Stimulated activated effector memory CD8-positive, alpha-beta T cell treated with anti-CD3 and anti-CD28 coated beads, Interleukin-12 subunit alpha, Interleukin-12 subunit beta, amount 100 ng/mL, for 72 hours (primary cell): ENCODE measurements at regions not wholly inside any gene's neighbourhood (a gene's known extent, or its start where the extent isn't known, plus 50 kb on each side); places are given as distances from the start of the nearest gene placed in this dataset.

Source experiments
- ATAC-seq: fragments of 150-1000 bp; cut with Tn5 transposase; 2 replicates; pipeline ENCODE4 v1.10.0; 2021
- DNase-seq, 2 donors: peaks; one replicate each; pipeline ENCODE4 v3.0.0; 2021 to 2022; ENCODE audit warnings: low spot score in 2 of 2
- H3K27ac Mint-ChIP-seq: one replicate; pipeline ENCODE4 v1.8.0; 2022; ENCODE audit warnings: mild to moderate bottlenecking, mixed read lengths
- H3K36me3 Mint-ChIP-seq: one replicate; pipeline ENCODE4 v1.8.0; 2022; ENCODE audit warnings: mild to moderate bottlenecking, mixed read lengths
- H3K4me1 Mint-ChIP-seq: one replicate; pipeline ENCODE4 v1.8.0; 2022; ENCODE audit warnings: mixed read lengths
- H3K4me3 Mint-ChIP-seq: one replicate; pipeline ENCODE4 v1.8.0; 2022; ENCODE audit warnings: mild to moderate bottlenecking, mixed read lengths
- H3K9me3 Mint-ChIP-seq: one replicate; pipeline ENCODE4 v1.8.0; 2022; ENCODE audit warnings: mixed read lengths

- Mint-ChIP-seq H3K4me3 (peak overlapping the region; percentile 58), H3K4me1 (peaks cover 69% of the 10 kb centered on the region), H3K36me3 (peaks cover 17% of the 10 kb centered on the region), H3K9me3 (no peaks in the 10 kb centered on the region), H3K27ac (peak overlapping the region; percentile 83)
- ATAC-seq (peak; percentile 83), DNase-seq (peak; percentile 94 to 97)
These were observed 53.8 kb downstream of the IER5 start for GRCh38 chr1:181142096-181142958.

DNA sequence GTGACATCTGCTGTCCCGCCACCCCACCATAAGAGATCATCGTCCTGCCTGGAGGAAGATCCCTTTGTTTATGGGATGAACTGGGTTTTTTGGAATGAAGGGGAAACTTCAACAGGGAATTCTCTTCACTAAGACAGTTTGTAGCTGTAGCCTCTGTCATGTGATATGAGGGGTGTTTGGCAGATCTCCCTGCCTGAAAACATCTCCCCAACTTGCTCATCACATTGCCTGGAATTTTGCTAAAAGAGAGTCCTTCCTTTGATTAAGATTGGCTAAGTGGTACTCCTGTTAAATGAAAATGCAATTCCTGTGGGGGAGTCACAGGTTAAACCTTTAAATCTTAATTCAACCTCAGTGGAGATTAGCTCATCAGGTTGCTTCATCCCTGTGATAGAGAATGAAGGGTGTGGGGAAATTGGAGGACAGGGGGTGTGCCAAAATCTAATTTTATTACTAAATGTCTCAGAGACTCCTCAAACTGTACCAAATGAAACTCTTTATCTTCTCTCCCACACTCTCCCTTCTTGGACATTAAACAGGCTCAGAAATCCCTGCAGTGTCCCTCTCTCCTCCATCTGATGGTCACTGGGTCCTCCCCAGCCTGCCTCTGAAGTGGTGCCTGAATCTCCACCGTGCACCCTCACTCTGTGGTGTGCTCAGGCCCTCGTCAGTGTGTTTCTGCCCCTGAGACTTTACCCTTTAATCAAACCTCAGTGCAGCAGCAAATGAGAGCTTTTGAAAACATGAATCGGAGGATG is 54.8 kb downstream of the IER5 start:
- DNase-seq = no peak
- H3K27ac Mint-ChIP-seq = peak overlapping the region; percentile 41
- no peak for ATAC-seq
- H3K4me3 Mint-ChIP-seq = no peak overlapping the region
- H3K36me3 Mint-ChIP-seq = peaks cover 17% of the 10 kb centered on the region
- H3K9me3 Mint-ChIP-seq = no peaks in the 10 kb centered on the region
- H3K4me1 Mint-ChIP-seq = peaks cover 67% of the 10 kb centered on the region

- no peaks in the 10 kb centered on the region for H3K9me3 Mint-ChIP-seq
- no peak overlapping the region for H3K4me3 Mint-ChIP-seq
- peak; percentile 16 for ATAC-seq
- H3K4me1 Mint-ChIP-seq = peaks cover 66% of the 10 kb centered on the region
- H3K36me3 Mint-ChIP-seq = peaks cover 17% of the 10 kb centered on the region
- H3K27ac Mint-ChIP-seq = peak overlapping the region; percentile 41
- no peak for DNase-seq
These were observed 55.7 kb downstream of the IER5 start for GRCh38 chr1:181144238-181144637.

- Mint-ChIP-seq H3K36me3 (no peaks in the 10 kb centered on the region), H3K9me3 (no peaks in the 10 kb centered on the region), H3K27ac (peak overlapping the region; percentile 88), H3K4me3 (no peak overlapping the region), H3K4me1 (peaks cover 55% of the 10 kb centered on the region)
- DNase-seq (no peak), ATAC-seq (no peak)
These were observed 60.1 kb downstream of the IER5 start for GRCh38 chr1:181148636-181149035.

DNA sequence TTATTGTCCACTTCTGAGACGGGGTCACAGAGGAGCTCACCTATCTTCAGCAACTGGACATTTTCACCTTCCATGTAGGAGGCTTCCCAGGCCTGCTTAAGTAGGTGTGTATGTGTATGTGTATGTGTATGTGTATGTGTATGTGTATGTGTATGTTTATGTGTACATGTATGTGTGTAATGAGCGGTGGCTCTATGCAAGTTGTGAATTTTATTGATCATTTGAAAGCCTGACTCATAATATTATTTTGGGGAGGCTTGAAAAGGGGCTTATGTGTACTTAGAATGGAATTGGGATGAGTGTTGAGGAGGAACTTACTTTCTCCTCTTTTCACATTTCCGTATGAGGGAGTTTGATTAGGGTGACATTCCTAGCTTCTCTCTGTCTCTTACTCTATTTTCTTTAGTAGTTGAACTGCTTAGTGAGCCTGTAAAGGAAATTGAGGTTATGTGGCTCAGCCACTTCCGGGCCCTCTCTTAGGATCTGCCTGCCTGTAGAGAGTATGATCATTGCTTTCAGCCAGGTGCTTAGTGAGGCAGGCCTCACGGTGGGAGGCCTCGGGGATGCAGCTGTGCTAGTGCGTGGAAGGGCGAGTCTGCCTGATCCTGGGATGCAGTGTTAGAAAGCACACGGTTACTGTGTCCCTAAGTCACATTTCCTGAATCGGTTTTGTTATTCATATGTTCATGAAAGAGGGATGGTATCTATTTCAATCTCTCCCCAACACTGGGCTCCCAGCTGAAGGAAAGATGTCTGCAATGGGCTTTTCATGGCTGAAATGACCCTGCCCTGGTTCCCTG is 61.0 kb downstream of the IER5 start:
- Mint-ChIP-seq H3K4me1 (peaks cover 47% of the 10 kb centered on the region), H3K36me3 (no peaks in the 10 kb centered on the region), H3K27ac (peak overlapping the region; percentile 88), H3K4me3 (peak overlapping the region; percentile 33), H3K9me3 (no peaks in the 10 kb centered on the region)
- DNase-seq (peak; percentile 42 to 75), ATAC-seq (peak; percentile 97)

DNA sequence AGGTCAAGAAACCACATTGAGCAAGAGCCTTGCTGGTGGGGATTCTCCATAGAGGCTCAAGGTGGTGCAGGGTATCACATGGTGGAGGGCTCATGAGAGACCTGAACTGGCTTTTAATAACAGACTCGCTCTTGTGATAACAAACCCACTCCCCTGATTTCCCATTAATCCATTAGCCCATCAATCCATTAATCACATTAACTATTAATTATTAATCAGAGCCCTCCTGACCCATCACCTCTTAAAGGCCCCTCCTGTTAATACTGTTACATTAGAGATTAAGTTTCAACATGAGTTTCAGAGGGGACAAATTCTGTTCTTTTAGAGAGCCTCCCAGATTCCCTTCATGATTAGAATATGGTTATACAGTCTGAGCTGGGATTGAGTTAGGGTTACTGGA is 61.8 kb downstream of the IER5 start:
- DNase-seq = no peak
- Mint-ChIP-seq H3K4me1 (peaks cover 47% of the 10 kb centered on the region), H3K4me3 (no peak overlapping the region), H3K36me3 (no peaks in the 10 kb centered on the region), H3K9me3 (no peaks in the 10 kb centered on the region), H3K27ac (no peak overlapping the region)
- no peak for ATAC-seq

DNA sequence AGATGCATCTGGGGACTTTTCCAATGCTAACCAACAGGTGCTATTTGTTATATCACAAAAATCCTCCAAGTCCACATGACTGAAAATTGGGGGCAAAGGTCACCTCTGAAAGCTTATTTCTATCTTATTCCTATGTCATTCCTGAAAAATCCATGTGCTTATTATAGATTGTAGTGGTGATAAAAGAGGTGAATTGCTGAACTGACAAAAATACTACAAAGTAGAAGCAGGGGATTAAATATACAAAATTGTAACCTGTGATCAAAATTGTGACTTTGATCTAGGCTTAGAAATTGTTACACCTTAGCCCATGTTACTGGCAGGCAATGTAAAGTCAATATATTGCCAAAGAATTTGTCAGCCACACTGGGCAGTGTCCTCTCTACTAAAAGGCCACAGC is 62.3 kb downstream of the IER5 start:
- no peak overlapping the region for H3K4me3 Mint-ChIP-seq
- no peaks in the 10 kb centered on the region for H3K9me3 Mint-ChIP-seq
- no peaks in the 10 kb centered on the region for H3K36me3 Mint-ChIP-seq
- H3K27ac Mint-ChIP-seq = no peak overlapping the region
- ATAC-seq = no peak
- peaks cover 47% of the 10 kb centered on the region for H3K4me1 Mint-ChIP-seq
- no peak for DNase-seq

GRCh38 chr1:181151378-181152326 is 63.2 kb downstream of the IER5 start:
- peak; percentile 77 for ATAC-seq
- no peak overlapping the region for H3K4me3 Mint-ChIP-seq
- peak overlapping the region; percentile 77 for H3K27ac Mint-ChIP-seq
- H3K4me1 Mint-ChIP-seq = peaks cover 47% of the 10 kb centered on the region
- no peak for DNase-seq
- H3K36me3 Mint-ChIP-seq = no peaks in the 10 kb centered on the region
- H3K9me3 Mint-ChIP-seq = no peaks in the 10 kb centered on the region

GRCh38 chr1:181152892-181153633 is 64.6 kb downstream of the IER5 start:
- no peaks in the 10 kb centered on the region for H3K9me3 Mint-ChIP-seq
- H3K27ac Mint-ChIP-seq = no peak overlapping the region
- ATAC-seq (no peak), DNase-seq (no peak)
- peaks cover 39% of the 10 kb centered on the region for H3K4me1 Mint-ChIP-seq
- H3K36me3 Mint-ChIP-seq = no peaks in the 10 kb centered on the region
- no peak overlapping the region for H3K4me3 Mint-ChIP-seq

DNA sequence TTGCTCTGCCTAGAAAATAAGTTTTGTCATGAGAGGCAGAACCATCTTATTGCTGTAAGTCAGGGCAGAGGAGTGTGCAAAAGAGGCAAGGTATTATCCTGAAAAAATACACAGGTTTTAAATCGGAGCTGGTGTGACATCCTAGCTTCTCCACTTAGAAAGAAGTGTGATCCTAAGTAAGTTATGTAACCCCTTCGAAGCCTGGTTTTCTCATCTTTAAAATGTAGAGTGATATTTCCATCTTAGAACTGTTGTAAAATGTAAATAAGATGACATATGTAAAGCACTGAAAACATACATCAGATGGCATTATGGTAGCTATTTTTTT is 65.1 kb downstream of the IER5 start:
- no peak for DNase-seq
- no peak overlapping the region for H3K27ac Mint-ChIP-seq
- no peak overlapping the region for H3K4me3 Mint-ChIP-seq
- no peaks in the 10 kb centered on the region for H3K36me3 Mint-ChIP-seq
- H3K4me1 Mint-ChIP-seq = peaks cover 41% of the 10 kb centered on the region
- ATAC-seq = no peak
- no peaks in the 10 kb centered on the region for H3K9me3 Mint-ChIP-seq

DNA sequence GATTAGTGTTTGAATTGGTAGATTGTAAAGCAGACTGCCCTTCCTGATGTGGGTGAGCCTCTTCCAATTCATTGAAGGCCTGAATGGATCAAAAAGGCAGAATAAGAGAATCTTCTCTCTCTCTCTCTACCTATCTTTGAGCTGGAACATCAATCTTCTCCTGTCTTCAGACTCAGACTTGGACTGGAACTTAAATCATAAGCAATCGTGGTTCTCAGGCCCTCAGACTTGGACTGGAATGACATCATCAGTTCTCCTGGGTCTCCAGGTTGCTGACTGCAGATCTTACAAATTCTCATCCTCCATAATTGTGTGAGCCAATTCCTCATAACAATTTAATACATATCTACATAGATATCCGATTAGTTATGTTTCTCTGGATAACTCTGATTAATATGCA is 66.8 kb downstream of the IER5 start:
- Mint-ChIP-seq H3K4me1 (peaks cover 44% of the 10 kb centered on the region), H3K36me3 (peaks cover 7% of the 10 kb centered on the region), H3K4me3 (no peak overlapping the region), H3K9me3 (no peaks in the 10 kb centered on the region), H3K27ac (no peak overlapping the region)
- DNase-seq (no peak), ATAC-seq (no peak)

DNA sequence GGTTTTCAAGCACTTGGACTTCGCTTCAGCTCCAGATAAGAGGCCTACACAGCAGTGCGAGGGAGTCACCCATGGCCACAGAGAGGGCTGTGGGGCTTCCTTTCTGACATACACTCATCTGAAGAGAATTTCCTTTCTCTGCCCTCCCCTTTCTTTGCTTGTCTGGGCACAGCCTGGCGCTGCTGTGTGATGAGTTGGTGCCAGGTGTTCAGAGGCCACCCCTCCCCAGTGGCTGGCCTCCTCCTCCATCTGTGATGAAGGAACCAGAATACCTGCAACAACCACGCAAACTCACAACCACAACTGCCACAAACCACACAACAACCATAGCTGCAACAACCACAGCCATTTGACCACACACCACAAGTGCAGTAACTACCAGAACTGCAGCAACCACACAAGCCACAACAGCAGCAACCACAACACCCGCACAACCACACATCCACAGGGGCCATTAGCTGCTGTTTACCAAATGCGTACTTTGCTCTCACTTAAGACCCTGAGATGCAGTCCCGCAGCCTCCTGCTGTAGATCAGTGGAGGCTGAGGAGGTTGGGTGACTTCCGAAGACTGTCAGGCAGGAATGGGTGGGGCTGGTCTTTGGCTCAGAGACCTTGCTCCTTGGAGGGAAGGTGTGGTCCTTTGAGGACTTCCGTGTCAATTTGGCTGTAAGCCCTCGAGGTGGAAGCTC is 71.1 kb downstream of the IER5 start:
- DNase-seq = peak; percentile 20 to 62
- H3K36me3 Mint-ChIP-seq = peaks cover 7% of the 10 kb centered on the region
- peak; percentile 98 for ATAC-seq
- H3K9me3 Mint-ChIP-seq = peaks cover 12% of the 10 kb centered on the region
- H3K4me3 Mint-ChIP-seq = peak overlapping the region; percentile 9
- H3K4me1 Mint-ChIP-seq = peaks cover 33% of the 10 kb centered on the region
- H3K27ac Mint-ChIP-seq = peak overlapping the region; percentile 88

- peak overlapping the region; percentile 88 for H3K27ac Mint-ChIP-seq
- ATAC-seq (no peak), DNase-seq (no peak)
- H3K4me1 Mint-ChIP-seq = peaks cover 33% of the 10 kb centered on the region
- peaks cover 15% of the 10 kb centered on the region for H3K9me3 Mint-ChIP-seq
- peaks cover 7% of the 10 kb centered on the region for H3K36me3 Mint-ChIP-seq
- no peak overlapping the region for H3K4me3 Mint-ChIP-seq
These were observed 71.8 kb downstream of the IER5 start for GRCh38 chr1:181160322-181160721.
